ENCODE measurements at regions not wholly inside any gene's neighbourhood (a gene's known extent, or its start where the extent isn't known, plus 50 kb on each side); places are given as distances from the start of the nearest gene placed in this dataset.

- DNase-seq (ENCODE audit: extremely low spot score, unreplicated experiment) = no peak
- H3K27me3 Mint-ChIP-seq = peaks cover 14% of the 10 kb centered on the region
- no peak overlapping the region for H3K4me3 Mint-ChIP-seq
- no peaks in the 10 kb centered on the region for H3K4me1 Mint-ChIP-seq (ENCODE audit: unreplicated experiment)
- no peak overlapping the region for H3K27ac Mint-ChIP-seq
- no peak for TF ChIP-seq CTCF (conservative IDR thresholded peaks at IDR 0.05)
- H3K9me3 Mint-ChIP-seq = no peaks in the 10 kb centered on the region
- no peaks in the 10 kb centered on the region for H3K36me3 Mint-ChIP-seq
These were observed 102.8 kb upstream of the NMNAT3 start for GRCh38 chr3:139780593-139780992.

GRCh38 chr3:139778682-139779233 lies 101.0 kb upstream of the NMNAT3 start:
- Mint-ChIP-seq H3K27me3 (peaks cover 14% of the 10 kb centered on the region), H3K27ac (no peak overlapping the region), H3K36me3 (no peaks in the 10 kb centered on the region), H3K4me3 (no peak overlapping the region), H3K9me3 (no peaks in the 10 kb centered on the region), H3K4me1 (ENCODE audit: unreplicated experiment) (peaks cover 12% of the 10 kb centered on the region)
- DNase-seq (ENCODE audit: extremely low spot score, unreplicated experiment) = no peak
- TF ChIP-seq CTCF (conservative IDR thresholded peaks at IDR 0.05) = no peak

GRCh38 chr3:139774560-139775302 lies 97.0 kb upstream of the NMNAT3 start:
- peaks cover 31% of the 10 kb centered on the region for H3K4me1 Mint-ChIP-seq (ENCODE audit: unreplicated experiment)
- DNase-seq (ENCODE audit: extremely low spot score, unreplicated experiment) = no peak
- peaks cover 5% of the 10 kb centered on the region for H3K9me3 Mint-ChIP-seq
- no peak overlapping the region for H3K4me3 Mint-ChIP-seq
- no peak overlapping the region for H3K27ac Mint-ChIP-seq
- peaks cover 22% of the 10 kb centered on the region for H3K27me3 Mint-ChIP-seq
- TF ChIP-seq CTCF (conservative IDR thresholded peaks at IDR 0.05) = no peak
- no peaks in the 10 kb centered on the region for H3K36me3 Mint-ChIP-seq

GRCh38 chr3:139772539-139773500 lies 95.0 kb upstream of the NMNAT3 start:
- no peak for TF ChIP-seq CTCF (conservative IDR thresholded peaks at IDR 0.05)
- H3K36me3 Mint-ChIP-seq = no peaks in the 10 kb centered on the region
- peaks cover 20% of the 10 kb centered on the region for H3K27me3 Mint-ChIP-seq
- H3K4me3 Mint-ChIP-seq = no peak overlapping the region
- H3K9me3 Mint-ChIP-seq = peaks cover 5% of the 10 kb centered on the region
- no peak overlapping the region for H3K27ac Mint-ChIP-seq
- peaks cover 35% of the 10 kb centered on the region for H3K4me1 Mint-ChIP-seq (ENCODE audit: unreplicated experiment)
- no peak for DNase-seq (ENCODE audit: extremely low spot score, unreplicated experiment)

- Mint-ChIP-seq H3K4me3 (no peak overlapping the region), H3K36me3 (no peaks in the 10 kb centered on the region), H3K9me3 (peaks cover 5% of the 10 kb centered on the region), H3K4me1 (ENCODE audit: unreplicated experiment) (peaks cover 35% of the 10 kb centered on the region), H3K27ac (no peak overlapping the region), H3K27me3 (peaks cover 14% of the 10 kb centered on the region)
- DNase-seq (ENCODE audit: extremely low spot score, unreplicated experiment) = no peak
- TF ChIP-seq CTCF (conservative IDR thresholded peaks at IDR 0.05) = no peak
These were observed 93.6 kb upstream of the NMNAT3 start for GRCh38 chr3:139771331-139771730.
